ENCODE measurements at regions not wholly inside any gene's neighbourhood (a gene's known extent, or its start where the extent isn't known, plus 50 kb on each side); places are given as distances from the start of the nearest gene placed in this dataset.

GRCh38 chr7:20010877-20011276, 206.3 kb downstream of the MACC1 start:
- Histone ChIP-seq H3K9me3 (no peaks in the 10 kb centered on the region), H3K27me3 (no peaks in the 10 kb centered on the region), H3K36me3 (no peaks in the 10 kb centered on the region), H3K4me3 (no peak overlapping the region), H3K27ac (no peak overlapping the region), H3K4me1 (no peaks in the 10 kb centered on the region)
- TF ChIP-seq POLR2A (IDR thresholded peaks at IDR 0.05) (no peak), EP300 (IDR thresholded peaks at IDR 0.05) (no peak), POLR2AphosphoS5 (IDR thresholded peaks at IDR 0.05) (no peak)
- TF ChIP-seq, protein P1, sequence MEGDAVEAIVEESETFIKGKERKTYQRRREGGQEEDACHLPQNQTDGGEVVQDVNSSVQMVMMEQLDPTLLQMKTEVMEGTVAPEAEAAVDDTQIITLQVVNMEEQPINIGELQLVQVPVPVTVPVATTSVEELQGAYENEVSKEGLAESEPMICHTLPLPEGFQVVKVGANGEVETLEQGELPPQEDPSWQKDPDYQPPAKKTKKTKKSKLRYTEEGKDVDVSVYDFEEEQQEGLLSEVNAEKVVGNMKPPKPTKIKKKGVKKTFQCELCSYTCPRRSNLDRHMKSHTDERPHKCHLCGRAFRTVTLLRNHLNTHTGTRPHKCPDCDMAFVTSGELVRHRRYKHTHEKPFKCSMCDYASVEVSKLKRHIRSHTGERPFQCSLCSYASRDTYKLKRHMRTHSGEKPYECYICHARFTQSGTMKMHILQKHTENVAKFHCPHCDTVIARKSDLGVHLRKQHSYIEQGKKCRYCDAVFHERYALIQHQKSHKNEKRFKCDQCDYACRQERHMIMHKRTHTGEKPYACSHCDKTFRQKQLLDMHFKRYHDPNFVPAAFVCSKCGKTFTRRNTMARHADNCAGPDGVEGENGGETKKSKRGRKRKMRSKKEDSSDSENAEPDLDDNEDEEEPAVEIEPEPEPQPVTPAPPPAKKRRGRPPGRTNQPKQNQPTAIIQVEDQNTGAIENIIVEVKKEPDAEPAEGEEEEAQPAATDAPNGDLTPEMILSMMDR (IDR thresholded peaks at IDR 0.05), result no peak
- no peak for DNase-seq
- 66 to 88% (median 71%) methylated on average over 1 of the region's 1 CpG for WGBS, 5 donors
- intact Hi-C loops (cut with DNase I; ENCODE audit: low total_unique reads), result no loop called here

DNA sequence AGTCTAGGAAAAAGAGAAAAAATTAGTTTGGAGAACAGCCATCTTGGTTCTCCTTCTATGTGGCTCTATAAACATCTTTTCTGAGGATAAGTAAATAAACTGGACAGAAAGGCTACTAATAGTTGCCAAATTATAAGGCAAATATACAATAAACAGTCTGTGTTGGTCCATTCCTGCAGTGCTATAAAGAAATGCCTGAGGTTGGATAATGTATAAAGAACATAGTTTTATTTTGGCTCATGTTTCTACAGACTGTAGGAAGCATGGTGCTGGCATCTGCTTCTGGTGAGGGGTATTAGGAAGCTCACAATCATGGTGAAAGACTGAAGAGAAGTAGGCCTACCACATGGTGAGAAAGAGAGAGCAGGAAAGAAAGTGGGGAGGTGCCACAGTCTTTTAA, 209.7 kb downstream of the MACC1 start:
- Histone ChIP-seq H3K4me1 (no peaks in the 10 kb centered on the region), H3K36me3 (no peaks in the 10 kb centered on the region), H3K27ac (no peak overlapping the region), H3K9me3 (no peaks in the 10 kb centered on the region), H3K27me3 (no peaks in the 10 kb centered on the region), H3K4me3 (no peak overlapping the region)
- DNase-seq, result no peak
- TF ChIP-seq POLR2AphosphoS5 (IDR thresholded peaks at IDR 0.05), result no peak
- TF ChIP-seq, protein P1 (IDR thresholded peaks at IDR 0.05), result no peak
- TF ChIP-seq EP300 (IDR thresholded peaks at IDR 0.05), result no peak
- TF ChIP-seq POLR2A (IDR thresholded peaks at IDR 0.05), result no peak
- intact Hi-C loops (cut with DNase I; ENCODE audit: low total_unique reads), result no loop called here

DNA sequence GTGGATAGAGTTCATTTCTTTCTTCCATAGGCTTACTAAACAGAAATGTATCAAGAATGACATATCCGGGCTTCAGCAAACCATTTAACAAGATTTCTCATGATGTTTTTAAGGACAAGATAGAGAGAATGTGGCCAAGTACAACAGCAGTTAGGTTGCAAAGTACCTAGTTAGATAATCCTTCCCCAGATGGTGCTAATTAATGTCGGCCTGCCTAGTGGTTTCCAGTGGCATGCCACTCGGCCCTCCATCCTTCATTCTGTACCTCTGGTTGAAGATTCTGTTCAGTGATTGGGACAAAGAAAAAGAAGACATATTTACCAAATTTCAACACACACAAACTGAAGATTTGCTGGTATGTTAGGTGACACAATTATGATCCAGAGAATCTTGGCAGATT, 212.1 kb downstream of the MACC1 start:
- no peak for TF ChIP-seq POLR2AphosphoS5 (IDR thresholded peaks at IDR 0.05)
- TF ChIP-seq EP300 (IDR thresholded peaks at IDR 0.05), result no peak
- no peak for TF ChIP-seq POLR2A (IDR thresholded peaks at IDR 0.05)
- TF ChIP-seq, protein P1 (IDR thresholded peaks at IDR 0.05), result no peak
- no peak overlapping the region for H3K4me3 ChIP-seq
- H3K9me3 ChIP-seq, result no peaks in the 10 kb centered on the region
- no peak overlapping the region for H3K27ac ChIP-seq
- DNase-seq, result no peak
- H3K36me3 ChIP-seq, result no peaks in the 10 kb centered on the region
- no peaks in the 10 kb centered on the region for H3K4me1 ChIP-seq
- WGBS, 5 donors, result 81 to 91% (median 86%) methylated on average over 3 of the region's 3 CpGs
- no peaks in the 10 kb centered on the region for H3K27me3 ChIP-seq
- intact Hi-C loops (cut with DNase I; ENCODE audit: low total_unique reads), result no loop called here

DNA sequence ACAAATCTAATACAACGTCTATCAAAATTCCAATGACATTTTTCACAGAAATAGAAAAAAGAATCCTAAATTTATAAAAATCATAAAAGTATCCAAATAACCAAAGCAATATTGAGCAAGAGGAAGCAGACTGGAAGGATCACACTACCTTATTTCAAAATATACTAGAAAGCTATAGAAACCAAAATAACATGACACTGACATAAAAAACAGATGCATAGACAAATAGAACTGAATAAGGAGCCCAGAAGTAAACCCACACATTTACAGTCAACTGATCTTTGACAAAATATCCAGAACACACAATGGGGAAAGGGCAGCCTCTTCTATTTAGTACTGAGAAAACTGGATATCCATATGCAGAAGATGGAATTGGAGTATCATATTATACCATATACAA, 217.5 kb downstream of the MACC1 start:
- Histone ChIP-seq H3K9me3 (no peaks in the 10 kb centered on the region), H3K27ac (no peak overlapping the region), H3K4me3 (no peak overlapping the region), H3K36me3 (no peaks in the 10 kb centered on the region), H3K4me1 (no peaks in the 10 kb centered on the region), H3K27me3 (no peaks in the 10 kb centered on the region)
- 89 to 94% (median 90%) methylated on average over 1 of the region's 1 CpG for WGBS, 5 donors
- DNase-seq, result no peak
- TF ChIP-seq, protein P1 (IDR thresholded peaks at IDR 0.05), result no peak
- TF ChIP-seq POLR2AphosphoS5 (IDR thresholded peaks at IDR 0.05), result no peak
- no peak for TF ChIP-seq EP300 (IDR thresholded peaks at IDR 0.05)
- TF ChIP-seq POLR2A (IDR thresholded peaks at IDR 0.05), result no peak
- intact Hi-C loops (cut with DNase I; ENCODE audit: low total_unique reads), result no loop called here

All from stomach (tissue), 8 donors.